HAP-1 (cell line): ENCODE measurements at regions not wholly inside any gene's neighbourhood (a gene's known extent, or its start where the extent isn't known, plus 50 kb on each side); places are given as distances from the start of the nearest gene placed in this dataset.

Experiments
- DNase-seq, 2 experiments: peaks; one replicate each; pipeline ENCODE4 v3.0.0-alpha.2; 2016 to 2020; ENCODE audit warnings: low spot score in 2 of 2
- H3K27me3 ChIP-seq: fragments of 250-450 bp; sonication (Bioruptor Pico); 2 replicates; pipeline ENCODE4 v1.5.1; 2020; ENCODE audit warnings: low read depth, mild to moderate bottlenecking, moderate library complexity
- H3K36me3 ChIP-seq: fragments of 250-450 bp; sonication (Bioruptor Pico); replicated peaks from 2 replicates; pipeline ENCODE4 v1.5.1; 2020; ENCODE audit warnings: mild to moderate bottlenecking
- H3K4me1 ChIP-seq: fragments of 250-450 bp; sonication (Bioruptor Pico); 2 replicates; pipeline ENCODE4 v1.5.1; 2020; ENCODE audit warnings: mild to moderate bottlenecking
- H3K4me3 ChIP-seq: fragments of 250-450 bp; sonication (Bioruptor Pico); 2 replicates; pipeline ENCODE4 v1.5.1; 2020; ENCODE audit warnings: mild to moderate bottlenecking, moderate library complexity
- H3K9me3 ChIP-seq: fragments of 250-450 bp; sonication (Bioruptor Pico); 2 replicates; pipeline ENCODE4 v1.5.1; 2020; ENCODE audit warnings: mild to moderate bottlenecking, moderate library complexity
- in situ Hi-C: fragments of 300-500 bp; cut with MboI; formaldehyde crosslinking; loops from 3 replicates; pipeline ENCODE4 v1.14.3; 2020; ENCODE audit warnings: low sequenced_read_pairs, inconsistent platforms, mixed read lengths

DNA sequence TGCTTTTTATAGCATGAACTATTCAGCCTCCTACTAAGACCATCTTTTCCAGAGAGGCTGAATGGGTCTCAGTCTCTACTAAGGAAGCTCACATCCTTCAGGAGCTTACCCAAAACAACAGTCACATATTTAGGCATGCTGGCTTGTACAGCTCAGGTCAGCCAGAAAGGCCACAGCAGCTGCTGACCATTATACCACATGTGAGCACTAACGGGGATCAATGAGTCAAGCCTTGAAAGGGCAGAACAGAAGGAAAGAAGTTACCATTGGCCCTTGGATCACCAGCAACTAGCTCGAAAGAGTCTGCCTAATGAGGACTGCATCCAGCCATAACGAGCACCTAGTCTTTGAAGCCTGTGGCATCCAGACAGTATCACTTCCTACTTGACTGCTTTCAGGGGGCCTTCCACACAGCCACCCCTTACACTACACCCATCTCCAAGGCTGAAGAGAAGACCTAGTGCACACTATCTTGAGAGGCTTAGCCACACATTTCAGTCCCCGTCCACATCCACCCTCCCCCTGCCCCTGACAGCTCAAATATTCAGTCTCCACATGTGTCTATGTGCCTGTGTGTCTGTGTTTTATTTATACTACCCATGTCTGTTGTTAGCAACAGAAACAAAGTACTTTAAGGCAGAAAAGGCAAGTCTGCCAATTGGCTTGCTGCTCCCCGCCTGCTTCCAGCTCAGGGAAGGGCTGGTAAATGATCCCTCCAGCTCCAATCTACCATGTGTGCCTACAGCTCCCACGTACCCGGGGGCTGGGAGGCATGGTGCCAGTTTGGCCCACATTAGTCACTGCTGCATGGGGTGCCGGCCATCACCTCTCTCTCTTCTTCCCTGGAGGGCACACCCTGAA lies 95.5 kb downstream of the RPL27A start:
- Histone ChIP-seq H3K4me1 (no peaks in the 10 kb centered on the region), H3K36me3 (no peaks in the 10 kb centered on the region), H3K27me3 (no peaks in the 10 kb centered on the region), H3K9me3 (no peaks in the 10 kb centered on the region), H3K4me3 (no peak overlapping the region)
- no peak for DNase-seq
- in situ Hi-C loops, result no loop called here

DNA sequence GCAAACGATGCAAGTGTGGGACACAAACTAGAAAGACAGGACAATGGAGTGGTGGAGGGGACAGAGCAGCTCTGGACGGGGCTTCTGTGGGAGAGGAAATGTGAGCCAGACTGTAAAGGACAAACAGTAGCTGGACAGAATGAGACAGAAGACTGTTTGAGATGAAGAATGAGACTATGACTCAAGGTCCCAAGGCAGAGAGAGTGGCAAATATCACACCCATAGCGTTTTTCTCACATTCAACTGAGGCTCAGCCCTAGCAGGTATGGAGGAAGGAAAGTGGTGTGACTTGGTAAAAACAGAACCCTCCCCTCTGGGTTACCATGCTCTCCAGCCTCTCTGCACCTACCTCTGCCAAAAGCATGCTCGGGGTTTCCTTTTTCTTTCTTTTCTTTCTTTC lies 96.5 kb downstream of the RPL27A start:
- Histone ChIP-seq H3K4me3 (no peak overlapping the region), H3K4me1 (no peaks in the 10 kb centered on the region), H3K9me3 (no peaks in the 10 kb centered on the region), H3K27me3 (no peaks in the 10 kb centered on the region), H3K36me3 (no peaks in the 10 kb centered on the region)
- in situ Hi-C loops, result no loop called here
- no peak for DNase-seq

DNA sequence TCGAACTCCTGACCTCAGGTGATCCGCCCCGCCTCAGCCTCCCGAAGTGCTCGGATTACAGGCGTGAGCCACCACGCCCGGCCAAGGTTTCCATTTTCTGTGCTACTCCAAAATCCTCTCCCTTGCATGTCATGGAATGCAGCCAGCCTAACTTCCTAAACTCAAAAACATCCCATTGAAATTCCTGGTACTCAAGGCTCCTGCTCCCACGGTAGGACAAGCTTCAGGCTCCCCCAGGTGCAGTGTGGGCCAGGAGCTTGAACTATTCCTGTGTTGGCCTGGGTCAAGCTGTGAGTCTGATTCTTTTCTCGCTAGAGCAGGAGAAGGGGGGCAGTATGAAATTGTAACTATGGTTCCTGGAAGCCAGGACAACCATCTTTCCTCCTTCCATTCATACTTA lies 97.1 kb downstream of the RPL27A start:
- in situ Hi-C loops, result no loop called here
- no peaks in the 10 kb centered on the region for H3K9me3 ChIP-seq
- no peaks in the 10 kb centered on the region for H3K4me1 ChIP-seq
- no peaks in the 10 kb centered on the region for H3K36me3 ChIP-seq
- no peaks in the 10 kb centered on the region for H3K27me3 ChIP-seq
- no peak overlapping the region for H3K4me3 ChIP-seq
- no peak for DNase-seq

DNA sequence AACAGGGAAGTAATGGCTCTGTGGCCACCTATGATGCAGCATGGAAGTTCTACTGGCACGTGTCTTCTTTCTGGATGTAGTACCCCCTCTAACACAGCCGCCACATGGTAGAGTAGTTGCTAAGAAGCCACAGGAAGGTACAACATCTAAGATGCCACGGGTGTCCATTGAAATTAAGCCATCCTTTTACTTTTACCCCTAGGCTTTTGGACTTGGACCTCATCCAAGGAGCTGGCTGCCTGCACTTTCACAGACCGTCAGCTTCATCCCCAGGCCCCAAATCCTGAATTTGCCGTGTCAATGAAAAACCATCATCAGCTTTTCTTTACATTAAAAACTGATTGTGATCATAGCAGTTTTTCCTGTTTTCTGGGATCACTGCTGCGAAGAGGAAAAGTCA lies 102.4 kb downstream of the RPL27A start:
- DNase-seq, result no peak
- no peak overlapping the region for H3K4me3 ChIP-seq
- H3K36me3 ChIP-seq, result no peaks in the 10 kb centered on the region
- peaks cover 12% of the 10 kb centered on the region for H3K4me1 ChIP-seq
- H3K9me3 ChIP-seq, result no peaks in the 10 kb centered on the region
- no peaks in the 10 kb centered on the region for H3K27me3 ChIP-seq
- in situ Hi-C loops, result no loop called here

DNA sequence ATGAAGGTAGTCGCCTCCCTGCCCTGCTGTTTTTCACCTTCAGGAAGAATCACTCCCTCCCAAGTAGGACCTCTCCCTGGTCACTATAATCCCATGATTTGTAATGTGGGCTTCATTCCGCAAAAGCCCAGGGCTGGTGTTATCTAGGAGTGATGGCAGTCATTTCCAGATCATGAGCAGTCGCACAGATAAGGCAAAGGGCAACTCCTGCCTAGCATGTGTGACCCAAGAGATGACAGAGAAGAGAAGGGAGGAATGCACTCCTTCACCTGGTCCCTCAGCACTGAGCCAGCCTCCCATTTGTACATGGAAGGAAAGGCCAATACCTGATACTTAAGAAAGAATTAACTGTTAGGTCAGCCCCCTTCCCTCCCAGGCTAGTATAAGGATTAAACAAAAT lies 102.9 kb downstream of the RPL27A start:
- H3K27me3 ChIP-seq, result no peaks in the 10 kb centered on the region
- no peak overlapping the region for H3K4me3 ChIP-seq
- in situ Hi-C loops, result no loop called here
- no peak for DNase-seq
- no peaks in the 10 kb centered on the region for H3K9me3 ChIP-seq
- H3K4me1 ChIP-seq, result peaks cover 12% of the 10 kb centered on the region
- H3K36me3 ChIP-seq, result no peaks in the 10 kb centered on the region

DNA sequence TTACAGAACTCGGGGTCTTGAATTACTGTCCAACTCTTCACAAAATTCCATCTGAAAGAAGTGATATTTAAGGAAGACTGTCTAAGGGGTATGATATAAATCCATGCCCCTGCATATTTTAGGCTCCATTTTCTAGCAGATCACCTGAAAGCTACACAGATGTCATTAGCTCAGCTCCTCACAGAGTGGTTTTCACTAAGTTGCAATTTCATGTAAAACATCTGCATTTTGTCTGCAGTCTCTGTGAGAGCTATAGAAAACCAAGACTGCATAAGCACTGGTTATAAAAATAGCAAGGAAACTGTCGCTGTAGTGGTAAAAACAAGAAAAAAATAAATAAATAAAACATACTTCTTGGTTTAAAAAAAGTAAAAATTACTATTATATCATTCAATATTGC lies 103.4 kb downstream of the RPL27A start:
- Histone ChIP-seq H3K4me3 (no peak overlapping the region), H3K4me1 (peaks cover 12% of the 10 kb centered on the region), H3K9me3 (no peaks in the 10 kb centered on the region), H3K27me3 (no peaks in the 10 kb centered on the region), H3K36me3 (no peaks in the 10 kb centered on the region)
- no peak for DNase-seq
- in situ Hi-C loops, result no loop called here

DNA sequence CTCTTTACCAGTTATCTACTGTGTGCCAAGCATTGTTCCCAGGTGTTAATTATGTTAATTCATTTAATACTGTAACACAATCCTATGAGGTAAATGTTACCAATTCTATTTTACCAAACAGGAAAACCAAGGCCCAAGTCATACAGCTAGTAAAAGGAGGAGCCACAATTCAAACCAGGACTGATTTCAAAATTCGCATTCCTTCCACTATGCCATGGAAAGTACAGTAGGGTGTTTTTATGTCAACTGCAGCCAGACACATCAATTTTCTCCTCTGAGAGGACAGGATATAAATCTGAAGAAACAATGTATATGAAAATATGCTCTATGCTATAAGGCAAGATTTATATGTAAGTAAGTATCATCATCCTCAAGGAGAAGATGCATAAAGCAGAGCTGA lies 104.3 kb downstream of the RPL27A start:
- DNase-seq, result no peak
- in situ Hi-C loops, result no loop called here
- Histone ChIP-seq H3K9me3 (no peaks in the 10 kb centered on the region), H3K4me3 (no peak overlapping the region), H3K27me3 (no peaks in the 10 kb centered on the region), H3K36me3 (no peaks in the 10 kb centered on the region), H3K4me1 (peaks cover 12% of the 10 kb centered on the region)

DNA sequence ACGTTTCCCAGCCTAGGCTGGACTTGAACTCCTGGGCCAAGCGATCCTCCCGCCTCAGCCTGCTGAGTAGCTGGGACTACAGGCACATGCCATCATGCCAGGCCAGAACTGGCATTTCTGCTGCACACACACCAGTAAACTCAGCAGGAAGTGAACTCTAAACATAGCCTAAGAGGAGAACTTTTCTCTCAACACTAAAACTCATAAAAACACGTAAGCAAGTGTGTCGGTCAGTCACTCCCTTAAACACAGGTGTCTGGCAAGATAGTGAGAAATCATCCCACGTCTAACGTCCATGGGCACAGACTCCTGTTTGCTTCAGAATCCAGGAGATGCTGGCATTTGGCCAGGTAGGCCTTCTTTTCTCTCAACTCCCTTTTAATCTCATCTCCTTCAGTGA lies 104.8 kb downstream of the RPL27A start:
- DNase-seq, result no peak
- H3K36me3 ChIP-seq, result no peaks in the 10 kb centered on the region
- no peaks in the 10 kb centered on the region for H3K27me3 ChIP-seq
- in situ Hi-C loops, result no loop called here
- peaks cover 12% of the 10 kb centered on the region for H3K4me1 ChIP-seq
- H3K4me3 ChIP-seq, result no peak overlapping the region
- no peaks in the 10 kb centered on the region for H3K9me3 ChIP-seq

DNA sequence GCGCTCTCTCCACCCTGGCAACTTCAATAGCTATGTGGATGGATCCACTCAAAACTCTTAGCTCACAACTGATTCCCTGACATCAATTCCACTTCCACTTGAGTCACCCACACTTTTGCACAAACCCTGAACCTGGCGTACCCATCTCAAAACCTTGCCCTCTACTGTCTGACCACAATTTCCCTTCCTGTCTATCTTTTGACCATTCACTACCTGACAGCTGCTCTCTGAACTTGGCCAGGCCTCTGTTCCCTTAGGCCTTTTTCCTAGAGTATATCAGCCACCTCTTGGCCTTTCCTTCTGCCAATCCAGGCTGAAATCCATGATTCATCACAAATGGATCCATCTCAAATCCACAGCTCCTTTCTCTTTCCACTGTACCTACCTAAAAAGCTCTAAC lies 106.0 kb downstream of the RPL27A start:
- peaks cover 12% of the 10 kb centered on the region for H3K4me1 ChIP-seq
- H3K4me3 ChIP-seq, result no peak overlapping the region
- no peaks in the 10 kb centered on the region for H3K36me3 ChIP-seq
- no peaks in the 10 kb centered on the region for H3K9me3 ChIP-seq
- no peak for DNase-seq
- H3K27me3 ChIP-seq, result no peaks in the 10 kb centered on the region
- in situ Hi-C loops, result no loop called here

DNA sequence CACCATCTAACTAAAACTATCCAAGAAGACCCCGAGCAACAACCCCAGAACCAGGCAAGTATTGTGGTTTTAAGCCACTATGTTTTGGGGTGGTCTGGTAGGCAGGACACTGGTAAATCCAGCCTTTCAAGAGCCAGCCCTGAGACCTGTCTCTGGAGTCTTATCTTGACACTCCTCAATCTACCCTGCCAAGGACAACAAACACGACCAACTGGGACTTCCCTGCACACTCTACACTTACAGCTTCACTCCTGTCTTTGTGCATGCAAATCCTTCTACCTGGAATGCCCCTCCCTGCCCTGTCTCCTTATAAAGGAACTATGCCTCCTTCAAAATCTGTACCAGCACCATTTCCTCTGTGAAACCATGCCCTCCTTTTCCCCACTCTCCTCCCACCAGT lies 107.3 kb downstream of the RPL27A start:
- no peak overlapping the region for H3K4me3 ChIP-seq
- no peaks in the 10 kb centered on the region for H3K27me3 ChIP-seq
- no peaks in the 10 kb centered on the region for H3K36me3 ChIP-seq
- in situ Hi-C loops, result no loop called here
- H3K9me3 ChIP-seq, result no peaks in the 10 kb centered on the region
- peaks cover 12% of the 10 kb centered on the region for H3K4me1 ChIP-seq
- no peak for DNase-seq

DNA sequence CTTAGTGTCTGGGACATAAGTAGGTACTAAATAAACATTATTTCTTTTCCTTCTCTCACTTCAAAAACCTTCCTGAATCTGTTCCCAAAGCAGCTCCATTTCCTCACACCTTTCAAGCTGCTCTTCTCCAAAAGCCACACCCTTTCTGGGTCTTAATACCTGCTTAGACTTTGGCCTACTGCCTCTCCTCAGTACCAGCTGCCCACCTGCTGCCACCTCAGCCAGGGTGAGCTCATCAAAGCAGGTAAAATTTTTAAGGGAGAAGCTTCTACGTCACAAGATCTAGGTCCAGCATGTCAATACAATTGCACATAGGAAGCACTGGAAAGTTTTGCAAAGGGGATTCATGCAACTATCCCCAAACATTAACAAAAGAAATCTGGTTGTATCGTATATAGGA lies 108.4 kb downstream of the RPL27A start:
- no peaks in the 10 kb centered on the region for H3K9me3 ChIP-seq
- no peak overlapping the region for H3K4me3 ChIP-seq
- peaks cover 12% of the 10 kb centered on the region for H3K4me1 ChIP-seq
- no peaks in the 10 kb centered on the region for H3K36me3 ChIP-seq
- in situ Hi-C loops, result no loop called here
- H3K27me3 ChIP-seq, result no peaks in the 10 kb centered on the region
- no peak for DNase-seq

DNA sequence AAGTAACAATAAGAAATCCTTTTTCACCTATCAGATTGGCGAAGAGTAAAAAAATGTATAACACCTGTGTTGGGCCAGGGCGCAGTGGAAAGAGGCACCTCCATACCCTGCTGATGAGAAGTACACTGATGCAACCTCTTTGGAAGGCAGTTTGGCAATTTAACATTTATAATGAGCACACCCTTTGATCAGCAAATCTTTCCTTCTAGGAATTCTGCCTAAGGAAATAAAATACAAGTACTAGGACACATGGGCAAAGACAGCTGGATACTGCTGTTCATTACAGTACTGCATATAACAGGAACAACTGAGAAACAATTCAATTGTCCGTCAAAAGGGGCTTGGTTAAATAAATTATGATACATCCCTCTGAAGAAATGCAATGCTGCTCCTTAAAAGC lies 110.1 kb downstream of the RPL27A start:
- H3K9me3 ChIP-seq, result no peaks in the 10 kb centered on the region
- H3K4me1 ChIP-seq, result peaks cover 12% of the 10 kb centered on the region
- DNase-seq, result no peak
- H3K4me3 ChIP-seq, result no peak overlapping the region
- no peaks in the 10 kb centered on the region for H3K27me3 ChIP-seq
- in situ Hi-C loops, result no loop called here
- H3K36me3 ChIP-seq, result no peaks in the 10 kb centered on the region

DNA sequence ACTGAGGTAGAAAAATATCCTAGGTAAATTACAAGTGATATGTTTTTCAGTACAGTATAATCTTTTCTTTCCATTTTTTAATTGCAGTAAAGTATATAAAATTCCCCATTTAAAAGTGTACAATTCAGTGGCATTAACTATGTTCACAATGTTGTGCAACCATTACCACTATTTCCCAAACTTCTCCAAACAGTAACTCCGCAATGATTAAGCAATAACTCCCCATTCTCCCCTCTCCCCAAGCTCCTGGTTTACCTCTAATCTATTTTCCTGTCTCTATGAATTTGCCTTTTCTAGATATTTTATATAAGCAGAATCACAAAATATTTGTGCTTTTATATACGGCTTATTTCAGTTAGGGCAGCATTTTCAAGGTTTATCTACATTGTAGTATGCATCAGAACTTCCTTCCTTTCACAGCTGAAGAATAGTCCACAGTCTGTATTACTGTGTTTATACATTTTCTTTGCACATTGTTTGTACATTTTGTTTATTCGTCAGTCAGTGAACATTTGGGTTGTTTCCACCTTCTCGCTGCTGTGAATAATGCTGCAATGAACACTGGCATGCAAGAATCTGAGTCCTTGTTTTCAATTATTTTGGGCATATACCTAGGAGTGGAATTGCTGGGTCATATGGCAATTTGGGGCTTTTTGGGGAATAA lies 110.7 kb downstream of the RPL27A start:
- in situ Hi-C loops, result no loop called here

DNA sequence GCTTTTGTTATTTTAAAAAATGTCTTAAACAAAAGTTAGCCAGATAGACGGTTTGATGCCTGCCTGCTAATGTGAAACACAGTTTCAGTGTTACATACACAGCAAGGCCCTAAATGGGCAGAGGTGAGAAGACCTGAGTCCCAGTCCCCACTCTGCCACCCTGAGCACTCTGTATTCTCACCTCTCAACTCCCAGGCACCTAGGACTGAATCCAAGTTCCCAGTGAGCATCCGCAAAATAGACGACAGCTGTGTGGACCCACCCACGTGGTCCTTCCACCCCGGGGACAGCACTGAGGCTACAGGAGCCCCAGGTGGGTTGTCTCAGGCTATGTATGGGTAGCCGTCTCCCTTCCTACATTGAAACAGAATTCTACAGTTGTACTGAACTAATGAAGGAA lies 111.5 kb downstream of the RPL27A start:
- in situ Hi-C loops, result no loop called here
- H3K4me1 ChIP-seq, result peaks cover 7% of the 10 kb centered on the region
- no peaks in the 10 kb centered on the region for H3K27me3 ChIP-seq
- no peak overlapping the region for H3K4me3 ChIP-seq
- no peaks in the 10 kb centered on the region for H3K9me3 ChIP-seq
- H3K36me3 ChIP-seq, result no peaks in the 10 kb centered on the region
- DNase-seq, result no peak

More for the DNA sequence above, 110.7 kb downstream of the RPL27A start:
- no peaks in the 10 kb centered on the region for H3K9me3 ChIP-seq
- H3K4me1 ChIP-seq, result peaks cover 12% of the 10 kb centered on the region
- no peak for DNase-seq
- no peaks in the 10 kb centered on the region for H3K36me3 ChIP-seq
- H3K27me3 ChIP-seq, result no peaks in the 10 kb centered on the region
- H3K4me3 ChIP-seq, result no peak overlapping the region
